ENCODE measurements at regions not wholly inside any gene's neighbourhood (a gene's known extent, or its start where the extent isn't known, plus 50 kb on each side); places are given as distances from the start of the nearest gene placed in this dataset.

GRCh38 chr4:134961963-134962362, 760.4 kb upstream of the PABPC4L start:
- intact Hi-C loops (cut with DNase I): no loop called here
- DNase-seq: no peak
- Histone ChIP-seq H3K4me1 (no peaks in the 10 kb centered on the region), H3K27ac (no peak overlapping the region), H3K36me3 (no peaks in the 10 kb centered on the region), H3K9me3 (peaks cover 0 to 5% (median 0%) of the 10 kb centered on the region in 3 donors), H3K4me3 (no peak overlapping the region), H3K27me3 (no peaks in the 10 kb centered on the region)
- TF ChIP-seq POLR2A (IDR thresholded peaks at IDR 0.05): no peak
- no peak for TF ChIP-seq CTCF (IDR thresholded peaks at IDR 0.05)
- 30 to 43% methylated on average over 2 to 3 of the region's 3 CpGs for WGBS, 2 donors

GRCh38 chr4:134958862-134959261, 757.3 kb upstream of the PABPC4L start:
- Histone ChIP-seq H3K4me1 (no peaks in the 10 kb centered on the region), H3K4me3 (no peak overlapping the region), H3K36me3 (no peaks in the 10 kb centered on the region), H3K27me3 (no peaks in the 10 kb centered on the region), H3K9me3 (no peaks in the 10 kb centered on the region), H3K27ac (no peak overlapping the region)
- intact Hi-C loops (cut with DNase I): no loop called here
- TF ChIP-seq POLR2A (IDR thresholded peaks at IDR 0.05) (no peak), CTCF (IDR thresholded peaks at IDR 0.05) (no peak)
- DNase-seq: no peak
- 71 to 88% methylated on average over 1 of the region's 1 CpG for WGBS, 2 donors

GRCh38 chr4:134955059-134955458, 753.5 kb upstream of the PABPC4L start:
- H3K4me3 ChIP-seq: no peak overlapping the region
- no peaks in the 10 kb centered on the region for H3K4me1 ChIP-seq
- no peaks in the 10 kb centered on the region for H3K9me3 ChIP-seq
- no peak overlapping the region for H3K27ac ChIP-seq
- TF ChIP-seq POLR2A (IDR thresholded peaks at IDR 0.05) (no peak), CTCF (IDR thresholded peaks at IDR 0.05) (no peak)
- intact Hi-C loops (cut with DNase I): no loop called here
- no peaks in the 10 kb centered on the region for H3K27me3 ChIP-seq
- 73 to 82% methylated on average over 1 of the region's 1 CpG for WGBS, 2 donors
- no peak for DNase-seq
- no peaks in the 10 kb centered on the region for H3K36me3 ChIP-seq

GRCh38 chr4:134952775-134953174, 751.2 kb upstream of the PABPC4L start:
- TF ChIP-seq POLR2A (IDR thresholded peaks at IDR 0.05) (no peak), CTCF (IDR thresholded peaks at IDR 0.05) (no peak)

GRCh38 chr4:134952305-134952704, 750.7 kb upstream of the PABPC4L start:
- Histone ChIP-seq H3K27ac (no peak overlapping the region), H3K9me3 (peaks cover 0 to 6% (median 6%) of the 10 kb centered on the region in 3 donors), H3K36me3 (no peaks in the 10 kb centered on the region), H3K4me1 (no peaks in the 10 kb centered on the region), H3K4me3 (no peak overlapping the region), H3K27me3 (no peaks in the 10 kb centered on the region)
- WGBS, 2 donors: 80 to 91% methylated on average over 1 to 11 of the region's 13 CpGs
- intact Hi-C loops (cut with DNase I): no loop called here
- no peak for DNase-seq
- TF ChIP-seq CTCF (IDR thresholded peaks at IDR 0.05) (no peak), POLR2A (IDR thresholded peaks at IDR 0.05) (no peak)

More at GRCh38 chr4:134952775-134953174, 751.2 kb upstream of the PABPC4L start:
- WGBS, 2 donors: 95 to 96% methylated on average over 18 to 19 of the region's 21 CpGs
- intact Hi-C loops (cut with DNase I): no loop called here
- Histone ChIP-seq H3K27ac (no peak overlapping the region), H3K36me3 (no peaks in the 10 kb centered on the region), H3K9me3 (peaks cover 0 to 6% (median 5%) of the 10 kb centered on the region in 3 donors), H3K4me1 (no peaks in the 10 kb centered on the region), H3K27me3 (no peaks in the 10 kb centered on the region), H3K4me3 (no peak overlapping the region)
- no peak for DNase-seq
